Erythroblast (primary cell): ENCODE measurements at regions not wholly inside any gene's neighbourhood (a gene's known extent, or its start where the extent isn't known, plus 50 kb on each side); places are given as distances from the start of the nearest gene placed in this dataset.

Source experiments
- GATA1 ChIP-seq: IDR thresholded peaks from 2 replicates; pipeline ENCODE4 v1.6.1; 2011; ENCODE audit warnings: low read depth, mild to moderate bottlenecking, control low read depth, low read length, moderate library complexity
- POLR2A ChIP-seq: IDR thresholded peaks from 2 replicates; pipeline ENCODE4 v1.6.1; 2011; ENCODE audit warnings: mild to moderate bottlenecking, low read length

DNA sequence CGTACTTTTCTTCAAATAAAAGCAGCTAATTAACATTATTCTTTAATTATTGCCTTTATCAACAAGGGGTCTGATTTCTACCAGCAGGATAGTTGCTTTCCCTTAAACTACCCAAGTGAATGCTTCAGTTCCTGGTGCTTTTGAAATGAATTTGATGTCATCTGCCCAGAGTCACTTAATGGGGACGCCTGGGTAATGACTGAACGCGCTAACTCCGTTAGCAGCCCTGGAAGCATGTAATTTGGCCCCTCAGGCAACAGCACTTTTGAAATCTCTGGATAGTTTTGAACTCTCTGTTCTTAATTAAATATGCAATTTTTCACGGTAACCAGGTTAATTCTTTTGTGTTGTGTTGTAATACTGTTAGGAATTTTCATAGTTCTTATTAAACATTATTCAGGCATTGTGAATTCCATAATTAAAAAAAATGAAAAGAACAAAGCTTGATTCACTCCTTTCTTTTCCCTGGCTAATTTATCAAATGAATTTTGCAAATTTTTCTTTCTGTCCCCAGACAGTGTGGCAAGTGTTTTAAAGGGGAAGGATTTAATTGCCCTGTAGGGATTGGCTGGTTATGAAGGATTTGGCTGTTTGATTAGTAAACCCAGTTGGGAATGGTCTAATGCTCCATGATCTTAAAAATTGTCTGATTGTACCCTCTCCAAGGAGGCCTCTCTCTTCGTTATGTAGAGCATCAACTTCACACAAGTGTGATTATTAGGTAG lies 137.5 kb upstream of the MYL2 start:
- no peak for TF ChIP-seq POLR2A
- no peak for TF ChIP-seq GATA1
